GM21528 (cell line): ENCODE measurements at regions not wholly inside any gene's neighbourhood (a gene's known extent, or its start where the extent isn't known, plus 50 kb on each side); places are given as distances from the start of the nearest gene placed in this dataset.

ENCODE experiments used
- ATAC-seq: cut with Tn5 transposase; IDR thresholded peaks from one replicate; pipeline ENCODE4 v1.9.1; 2021; ENCODE audit warnings: mild to moderate bottlenecking, moderate library complexity; ENCODE audit not compliant: unreplicated experiment, low FRiP score

GRCh38 chr17:70834039-70834438, 664.7 kb downstream of the KCNJ2 start:
- no peak for ATAC-seq

GRCh38 chr17:70848785-70849184, 679.5 kb downstream of the KCNJ2 start:
- no peak for ATAC-seq

GRCh38 chr17:70855401-70856054, 686.2 kb downstream of the KCNJ2 start:
- no peak for ATAC-seq

GRCh38 chr17:70857351-70857750, 688.0 kb downstream of the KCNJ2 start:
- no peak for ATAC-seq

- ATAC-seq: no peak
Measured at GRCh38 chr17:70859829-70860228, 690.5 kb downstream of the KCNJ2 start.

- no peak for ATAC-seq
Measured at GRCh38 chr17:70862295-70862694, 693.0 kb downstream of the KCNJ2 start.

GRCh38 chr17:70863436-70864248, 694.3 kb downstream of the KCNJ2 start:
- ATAC-seq: no peak

- ATAC-seq: no peak
Measured at GRCh38 chr17:70865993-70866804, 696.9 kb downstream of the KCNJ2 start.

GRCh38 chr17:70868149-70868548, 698.8 kb downstream of the KCNJ2 start:
- ATAC-seq: no peak

- ATAC-seq: no peak
Measured at GRCh38 chr17:70869402-70870085, 700.2 kb downstream of the KCNJ2 start.

GRCh38 chr17:70871180-70871818, 702.0 kb downstream of the KCNJ2 start:
- ATAC-seq: no peak

- no peak for ATAC-seq
Measured at GRCh38 chr17:70872103-70872502, 702.8 kb downstream of the KCNJ2 start.

GRCh38 chr17:70875729-70876310, 706.5 kb downstream of the KCNJ2 start:
- no peak for ATAC-seq

- ATAC-seq: no peak
Measured at GRCh38 chr17:70878879-70879278, 709.5 kb downstream of the KCNJ2 start.

- ATAC-seq: no peak
Measured at GRCh38 chr17:70879401-70879800, 710.1 kb downstream of the KCNJ2 start.

- ATAC-seq: no peak
Measured at GRCh38 chr17:70881093-70881492, 711.8 kb downstream of the KCNJ2 start.

GRCh38 chr17:70882504-70882903, 713.2 kb downstream of the KCNJ2 start:
- no peak for ATAC-seq

- no peak for ATAC-seq
Measured at GRCh38 chr17:70886648-70887047, 717.3 kb downstream of the KCNJ2 start.

- no peak for ATAC-seq
Measured at GRCh38 chr17:70888324-70888723, 719.0 kb downstream of the KCNJ2 start.

- no peak for ATAC-seq
Measured at GRCh38 chr17:70891306-70891705, 722.0 kb downstream of the KCNJ2 start.
